Karpas-422 (cell line): ENCODE measurements at regions not wholly inside any gene's neighbourhood (a gene's known extent, or its start where the extent isn't known, plus 50 kb on each side); places are given as distances from the start of the nearest gene placed in this dataset.
"Not testable (repeated sequence)": the region's sequence is repeated elsewhere in the genome, so short reads cannot be mapped to it uniquely, and the experiment has no call there.

Experiments
- DNase-seq: peaks from one replicate; pipeline ENCODE4 v3.0.0-alpha.2; 2015
- H2AFZ ChIP-seq: fragments of 200-600 bp; sonication (generic); 2 replicates; pipeline ENCODE4 v1.6.1; 2014; ENCODE audit warnings: antibody characterized with exemption, low read length, mixed read lengths
- H3K27ac ChIP-seq: fragments of 200-600 bp; sonication (generic); 2 replicates; pipeline ENCODE4 v1.5.1; 2014; ENCODE audit warnings: mild to moderate bottlenecking, low read length, moderate library complexity
- H3K27me3 ChIP-seq: fragments of 200-600 bp; sonication (generic); 2 replicates; pipeline ENCODE4 v1.6.1; 2014; ENCODE audit warnings: low read length, mixed read lengths
- H3K36me3 ChIP-seq: fragments of 200-600 bp; sonication (generic); 2 replicates; pipeline ENCODE4 v1.6.1; 2014; ENCODE audit warnings: low read length, mixed read lengths; ENCODE audit not compliant: insufficient read depth
- H3K4me1 ChIP-seq: fragments of 200-600 bp; sonication (generic); 2 replicates; pipeline ENCODE4 v1.6.1; 2014; ENCODE audit warnings: mild to moderate bottlenecking, low read length, mixed read lengths
- H3K4me2 ChIP-seq: fragments of 200-600 bp; sonication (generic); 2 replicates; pipeline ENCODE4 v1.6.1; 2014; ENCODE audit warnings: low read length, low read depth, mild to moderate bottlenecking; ENCODE audit not compliant: poor library complexity, severe bottlenecking
- H3K4me3 ChIP-seq: fragments of 200-600 bp; sonication (generic); 2 replicates; pipeline ENCODE4 v1.5.1; 2014; ENCODE audit warnings: mild to moderate bottlenecking, antibody characterized with exemption, low read length, mixed read lengths
- H3K79me2 ChIP-seq: fragments of 200-600 bp; sonication (generic); 2 replicates; pipeline ENCODE4 v1.6.1; 2014; ENCODE audit warnings: mild to moderate bottlenecking, low read length, mixed read lengths
- H3K9ac ChIP-seq: fragments of 200-600 bp; sonication (generic); 2 replicates; pipeline ENCODE4 v1.6.0; 2014; ENCODE audit warnings: low read length
- H3K9me2 ChIP-seq: fragments of 200-600 bp; sonication (generic), shearing (Covaris generic); replicated peaks from 2 replicates; pipeline ENCODE4 v1.6.0; 2014; ENCODE audit warnings: mild to moderate bottlenecking, low read length, moderate library complexity; ENCODE audit not compliant: insufficient read depth
- H3K9me3 ChIP-seq: fragments of 300-700, 200-600 bp; sonication (generic); 2 replicates; pipeline ENCODE4 v1.6.1; 2014; ENCODE audit warnings: low read length, mixed read lengths
- H4K20me1 ChIP-seq: fragments of 200-600 bp; sonication (generic); 2 replicates; pipeline ENCODE4 v1.6.1; 2014; ENCODE audit warnings: mild to moderate bottlenecking, antibody characterized with exemption, low read length, low read depth; ENCODE audit not compliant: insufficient read depth

DNA sequence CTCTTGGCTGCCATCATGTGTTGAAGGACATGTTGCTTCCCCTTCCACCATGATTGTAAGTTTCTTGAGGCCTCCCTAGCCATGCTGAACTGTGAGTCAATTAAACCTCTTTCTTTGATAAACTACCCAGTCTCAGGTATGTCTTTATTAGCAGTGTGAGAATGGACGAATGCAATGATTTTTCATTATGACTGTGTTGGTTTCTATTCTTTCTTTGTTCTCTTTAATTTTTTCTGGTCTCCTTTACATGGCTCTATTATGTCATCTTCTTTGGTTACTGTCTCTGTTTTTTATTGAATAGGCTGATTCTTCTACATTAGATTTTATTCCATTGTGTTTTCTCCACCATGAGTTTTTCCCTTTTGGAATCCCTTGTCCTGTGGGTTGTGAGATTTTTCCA is 840.6 kb downstream of the TRAM1L1 start:
- Histone ChIP-seq H3K36me3 (no peaks in the 10 kb centered on the region), H2AFZ (no peak overlapping the region), H3K79me2 (no peaks in the 10 kb centered on the region), H3K27ac (no peak overlapping the region), H3K4me2 (no peak overlapping the region), H3K27me3 (no peaks in the 10 kb centered on the region), H3K9me3 (no peaks in the 10 kb centered on the region; the same call in 1 of the 2 replicates), H4K20me1 (no peaks in the 10 kb centered on the region), H3K4me3 (no peak overlapping the region), H3K9ac (no peak overlapping the region), H3K9me2 (no peaks in the 10 kb centered on the region), H3K4me1 (no peaks in the 10 kb centered on the region)
- no peak for DNase-seq

GRCh38 chr4:116243431-116243830 is 841.9 kb downstream of the TRAM1L1 start:
- no peak overlapping the region for H3K4me3 ChIP-seq
- no peaks in the 10 kb centered on the region for H3K9me3 ChIP-seq
- H3K79me2 ChIP-seq: no peaks in the 10 kb centered on the region
- H3K4me2 ChIP-seq: no peak overlapping the region
- H3K27me3 ChIP-seq: no peaks in the 10 kb centered on the region
- no peak overlapping the region for H3K27ac ChIP-seq
- H3K9me2 ChIP-seq: no peaks in the 10 kb centered on the region
- no peak for DNase-seq
- H3K4me1 ChIP-seq: no peaks in the 10 kb centered on the region
- H3K36me3 ChIP-seq: no peaks in the 10 kb centered on the region
- H2AFZ ChIP-seq: no peak overlapping the region
- H3K9ac ChIP-seq: no peak overlapping the region
- H4K20me1 ChIP-seq: no peaks in the 10 kb centered on the region

- Histone ChIP-seq H4K20me1 (no peaks in the 10 kb centered on the region), H3K27ac (no peak overlapping the region), H3K36me3 (no peaks in the 10 kb centered on the region), H3K9me2 (no peaks in the 10 kb centered on the region), H3K9me3 (0 out of 2 replicates have a peak, but pooled peaks cover 4% of the 10 kb centered on the region), H3K4me2 (no peak overlapping the region), H3K27me3 (no peaks in the 10 kb centered on the region), H3K4me1 (peaks cover 7% of the 10 kb centered on the region), H3K9ac (no peak overlapping the region), H3K4me3 (no peak overlapping the region), H2AFZ (no peak overlapping the region), H3K79me2 (no peaks in the 10 kb centered on the region)
- no peak for DNase-seq
Observed at GRCh38 chr4:116233971-116234370, 851.4 kb downstream of the TRAM1L1 start.

- not testable (repeated sequence) for H3K9ac ChIP-seq, H3K9me3 ChIP-seq, H3K4me2 ChIP-seq, H3K9me2 ChIP-seq, H3K79me2 ChIP-seq, H4K20me1 ChIP-seq, H2AFZ ChIP-seq, H3K4me1 ChIP-seq, H3K36me3 ChIP-seq, DNase-seq, H3K27me3 ChIP-seq, H3K4me3 ChIP-seq, H3K27ac ChIP-seq
Observed at GRCh38 chr4:116231999-116232398, 853.4 kb downstream of the TRAM1L1 start.

DNA sequence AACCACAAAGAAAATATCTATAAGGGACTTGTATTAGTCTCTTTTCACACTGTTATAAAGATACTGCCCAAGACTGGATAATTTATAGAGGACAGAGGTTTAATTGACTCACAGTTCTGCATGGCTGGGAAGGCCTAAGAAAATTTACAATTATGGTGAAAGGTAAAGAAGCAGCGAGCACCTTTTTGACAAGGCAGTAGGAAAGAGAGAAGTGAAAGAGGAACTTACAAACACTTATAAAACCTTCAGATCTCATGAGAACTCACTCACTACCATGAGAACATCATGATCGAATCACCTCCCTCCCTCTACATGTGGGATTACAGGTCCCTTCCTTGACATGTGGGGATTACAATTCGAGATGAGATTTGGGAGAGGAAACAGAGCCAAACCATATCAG is 856.0 kb downstream of the TRAM1L1 start:
- no peak overlapping the region for H2AFZ ChIP-seq
- H3K4me2 ChIP-seq: no peak overlapping the region
- DNase-seq: peak; percentile 60

GRCh38 chr4:116223040-116223732 is 862.2 kb downstream of the TRAM1L1 start:
- Histone ChIP-seq H3K4me1 (no peaks in the 10 kb centered on the region), H2AFZ (no peak overlapping the region), H3K9ac (no peak overlapping the region), H3K9me3 (peaks cover 2% of the 10 kb centered on the region; the same call in 1 of the 2 replicates), H3K9me2 (no peaks in the 10 kb centered on the region), H3K4me2 (no peak overlapping the region), H3K27me3 (no peaks in the 10 kb centered on the region), H3K4me3 (no peak overlapping the region), H3K36me3 (no peaks in the 10 kb centered on the region), H3K27ac (no peak overlapping the region), H4K20me1 (no peaks in the 10 kb centered on the region), H3K79me2 (no peaks in the 10 kb centered on the region)
- DNase-seq: no peak

More for the DNA sequence above, 856.0 kb downstream of the TRAM1L1 start:
- H4K20me1 ChIP-seq: no peaks in the 10 kb centered on the region
- H3K27me3 ChIP-seq: no peaks in the 10 kb centered on the region
- H3K79me2 ChIP-seq: no peaks in the 10 kb centered on the region
- H3K9me3 ChIP-seq: 0 out of 2 replicates have a peak, but pooled peaks cover 4% of the 10 kb centered on the region
- H3K9me2 ChIP-seq: no peaks in the 10 kb centered on the region
- H3K36me3 ChIP-seq: no peaks in the 10 kb centered on the region
- no peak overlapping the region for H3K9ac ChIP-seq
- H3K4me3 ChIP-seq: no peak overlapping the region
- peaks cover 10% of the 10 kb centered on the region for H3K4me1 ChIP-seq
- H3K27ac ChIP-seq: no peak overlapping the region

DNA sequence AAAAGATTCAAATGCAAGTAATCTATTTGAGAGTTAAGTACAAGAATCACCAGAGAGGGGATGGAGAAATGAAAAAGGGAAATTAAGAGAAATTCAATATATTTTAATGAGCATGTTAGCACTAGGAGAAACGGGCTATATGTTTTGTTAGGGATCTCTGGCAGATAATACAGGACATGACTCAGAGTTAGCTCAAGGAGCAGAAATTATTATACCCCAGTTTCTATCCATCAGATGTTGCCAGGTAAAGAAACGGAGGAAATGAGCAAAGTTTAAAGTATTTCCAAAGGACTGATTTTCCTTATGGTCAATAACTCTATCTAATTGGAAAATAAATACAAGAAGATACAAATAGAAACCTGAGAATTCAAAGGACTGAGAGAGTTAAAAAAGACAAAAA is 867.6 kb downstream of the TRAM1L1 start:
- Histone ChIP-seq H3K79me2 (no peaks in the 10 kb centered on the region), H3K9me3 (no peaks in the 10 kb centered on the region), H3K9me2 (no peaks in the 10 kb centered on the region), H3K4me1 (no peaks in the 10 kb centered on the region), H2AFZ (no peak overlapping the region), H3K9ac (no peak overlapping the region), H3K4me3 (no peak overlapping the region), H3K27me3 (no peaks in the 10 kb centered on the region), H3K4me2 (no peak overlapping the region), H4K20me1 (no peaks in the 10 kb centered on the region), H3K36me3 (no peaks in the 10 kb centered on the region), H3K27ac (no peak overlapping the region)
- DNase-seq: no peak

GRCh38 chr4:116215622-116216021 is 869.8 kb downstream of the TRAM1L1 start:
- Histone ChIP-seq H3K9me3 (no peaks in the 10 kb centered on the region), H3K36me3 (no peaks in the 10 kb centered on the region), H3K4me2 (no peak overlapping the region), H3K9me2 (no peaks in the 10 kb centered on the region), H3K27me3 (no peaks in the 10 kb centered on the region), H3K4me3 (no peak overlapping the region), H4K20me1 (no peaks in the 10 kb centered on the region), H2AFZ (no peak overlapping the region), H3K27ac (no peak overlapping the region), H3K4me1 (no peaks in the 10 kb centered on the region), H3K9ac (no peak overlapping the region), H3K79me2 (no peaks in the 10 kb centered on the region)
- DNase-seq: no peak
